IMR-90 (cell line): ENCODE measurements at regions not wholly inside any gene's neighbourhood (a gene's known extent, or its start where the extent isn't known, plus 50 kb on each side); places are given as distances from the start of the nearest gene placed in this dataset.

Experiments
- ATAC-seq: fragments of 200-7000 bp; cut with Tn5 transposase; 2 replicates; pipeline ENCODE4 v1.9.1; 2020; ENCODE audit warnings: low read depth, mild to moderate bottlenecking, moderate library complexity
- BruUV-seq: library from RNA; stranded (reverse); fragments of 400-500 nt; replicated peaks from 2 replicates; lab custom pipeline; 2021; lab: Mats Ljungman, UMichigan
- CTCF ChIA-PET: fragments of 300-600 bp; formaldehyde crosslinking; extraction: SDS; loops from one replicate; lab custom pipeline; 2021; ENCODE audit warnings: antibody characterized with exemption; lab: Yijun Ruan, JAX
- POLR2A ChIA-PET: fragments of 300-600 bp; sonication (Branson Sonifier 250); formaldehyde crosslinking; loops from one replicate; lab custom pipeline; 2022; ENCODE audit warnings: antibody characterized with exemption; ENCODE audit not compliant: unreplicated experiment; lab: Charles Lee
- DNase-seq: peaks from one replicate; pipeline ENCODE4 v3.0.0; 2013
- H2AFZ ChIP-seq: replicated peaks from 2 replicates; pipeline ENCODE3; 2013; ENCODE audit warnings: low read length, mild to moderate bottlenecking; ENCODE audit not compliant: poor library complexity
- H2AK5ac ChIP-seq: 2 replicates; pipeline ENCODE4 v1.6.1; 2013; ENCODE audit warnings: low read depth, low read length, inconsistent platforms
- H2AK9ac ChIP-seq: replicated peaks from 2 replicates; pipeline ENCODE3; 2013; ENCODE audit warnings: mild to moderate bottlenecking, low read depth, low read length, moderate library complexity; ENCODE audit not compliant: poor library complexity
- H2BK120ac ChIP-seq: 2 replicates; pipeline ENCODE4 v1.6.1; 2013; ENCODE audit warnings: low read depth, low read length, inconsistent platforms
- H2BK15ac ChIP-seq: 3 replicates; pipeline ENCODE4 v1.6.1; 2013; ENCODE audit warnings: low read depth, low read length, inconsistent platforms
- H2BK20ac ChIP-seq: 2 replicates; pipeline ENCODE4 v1.6.1; 2013; ENCODE audit warnings: low read depth, mild to moderate bottlenecking, inconsistent platforms, low read length, moderate library complexity
- H2BK5ac ChIP-seq: 2 replicates; pipeline ENCODE4 v1.6.1; 2013; ENCODE audit warnings: mild to moderate bottlenecking, low read depth, low read length, inconsistent platforms; ENCODE audit not compliant: poor library complexity, severe bottlenecking
- H3K14ac ChIP-seq: replicated peaks from 2 replicates; pipeline ENCODE4 v1.6.1; 2013; ENCODE audit warnings: low read depth, low read length, inconsistent platforms
- H3K18ac ChIP-seq: 2 replicates; pipeline ENCODE4 v1.6.1; 2013; ENCODE audit warnings: low read depth, low read length, control low read depth
- H3K23ac ChIP-seq: 2 replicates; pipeline ENCODE4 v1.6.1; 2013; ENCODE audit warnings: low read depth, low read length, inconsistent platforms
- H3K27ac ChIP-seq: 2 replicates; pipeline ENCODE4 v1.5.1; 2013; ENCODE audit warnings: mild to moderate bottlenecking, control low read depth, low read length; ENCODE audit not compliant: insufficient read depth
- H3K27me3 ChIP-seq: 2 replicates; pipeline ENCODE4 v1.6.1; 2013; ENCODE audit warnings: low read length; ENCODE audit not compliant: control insufficient read depth, insufficient read depth
- H3K36me3 ChIP-seq: 2 replicates; pipeline ENCODE4 v1.6.1; 2013; ENCODE audit warnings: low read length, mixed read lengths; ENCODE audit not compliant: control insufficient read depth, insufficient read depth
- H3K4ac ChIP-seq: 2 replicates; pipeline ENCODE4 v1.6.1; 2013; ENCODE audit warnings: low read depth, low read length, inconsistent platforms
- H3K4me1 ChIP-seq: 2 replicates; pipeline ENCODE4 v1.6.1; 2013; ENCODE audit warnings: low read length, mixed read lengths; ENCODE audit not compliant: control insufficient read depth, insufficient read depth
- H3K4me2 ChIP-seq: 2 replicates; pipeline ENCODE4 v1.6.1; 2013; ENCODE audit warnings: low read depth, mild to moderate bottlenecking, control low read depth, low read length, moderate library complexity
- H3K4me3 ChIP-seq: 2 replicates; pipeline ENCODE4 v1.5.1; 2013; ENCODE audit warnings: low read depth, mild to moderate bottlenecking, control low read depth, low read length, moderate library complexity; ENCODE audit not compliant: insufficient read depth
- H3K56ac ChIP-seq: 2 replicates; pipeline ENCODE4 v1.6.1; 2013; ENCODE audit warnings: low read length, inconsistent platforms; ENCODE audit not compliant: insufficient read depth; ENCODE audit errors: extremely low read depth
- H3K79me1 ChIP-seq, 2 experiments: 2 replicates each; pipeline ENCODE4 v1.6.1; 2013; ENCODE audit warnings: low read length in 2 of 2, inconsistent platforms in 1 of 2, low read depth in 1 of 2
- H3K9ac ChIP-seq: 2 replicates; pipeline ENCODE4 v1.6.1; 2013; ENCODE audit warnings: low read depth, low read length, control low read depth
- H3K9me1 ChIP-seq: 2 replicates; pipeline ENCODE4 v1.6.1; 2013; ENCODE audit warnings: low read length, inconsistent platforms; ENCODE audit not compliant: insufficient read depth
- H3K9me3 ChIP-seq: 2 replicates; pipeline ENCODE4 v1.6.1; 2013; ENCODE audit warnings: low read length; ENCODE audit not compliant: control insufficient read depth, insufficient read depth
- H4K20me1 ChIP-seq: 2 replicates; pipeline ENCODE4 v1.6.1; 2013; ENCODE audit warnings: low read length, inconsistent platforms; ENCODE audit not compliant: insufficient read depth
- H4K5ac ChIP-seq: 2 replicates; pipeline ENCODE4 v1.6.1; 2013; ENCODE audit warnings: mild to moderate bottlenecking, low read depth, low read length, control low read depth
- H4K8ac ChIP-seq, 2 experiments: 2 replicates each; pipeline ENCODE4 v1.6.1; 2013; ENCODE audit warnings: low read depth in 2 of 2, low read length in 2 of 2, control low read depth in 1 of 2, inconsistent platforms in 1 of 2
- H4K91ac ChIP-seq: 2 replicates; pipeline ENCODE4 v1.6.1; 2013; ENCODE audit warnings: low read depth, low read length, inconsistent platforms; ENCODE audit not compliant: insufficient read depth
- CEBPB ChIP-seq: IDR thresholded peaks from 2 replicates; pipeline ENCODE4 v1.6.1; 2012; ENCODE audit warnings: low read depth, low read length, improper control_type of control experiment
- FOS ChIP-seq: fragments of 150-350 bp; IDR thresholded peaks from 2 replicates; pipeline ENCODE4 v1.6.1; 2016; ENCODE audit warnings: low read depth, low read length
- MAZ ChIP-seq: IDR thresholded peaks from 2 replicates; pipeline ENCODE4 v1.6.1; 2012; ENCODE audit warnings: low read depth, mild to moderate bottlenecking, low read length, improper control_type of control experiment, moderate library complexity, borderline replicate concordance
- MXI1 ChIP-seq: IDR thresholded peaks from 2 replicates; pipeline ENCODE4 v1.6.1; 2012; ENCODE audit warnings: low read depth, mild to moderate bottlenecking, low read length, moderate library complexity, borderline replicate concordance
- NFE2L2 ChIP-seq: fragments of 150-350 bp; IDR thresholded peaks from 2 replicates; pipeline ENCODE4 v1.6.1; 2016; ENCODE audit warnings: low read depth, mild to moderate bottlenecking, low read length
- POLR2A ChIP-seq: IDR thresholded peaks from 2 replicates; pipeline ENCODE4 v1.6.1; 2012; ENCODE audit warnings: mild to moderate bottlenecking, low read depth, low read length
- RCOR1 ChIP-seq: IDR thresholded peaks from 2 replicates; pipeline ENCODE4 v1.6.1; 2012; ENCODE audit warnings: mild to moderate bottlenecking, low read length, improper control_type of control experiment; ENCODE audit not compliant: insufficient replicate concordance
- RFX5 ChIP-seq: IDR thresholded peaks from 2 replicates; pipeline ENCODE4 v1.8.0; 2012; ENCODE audit warnings: low read depth, mild to moderate bottlenecking, low read length, moderate library complexity
- SMC3 ChIP-seq: fragments of 150-350 bp; IDR thresholded peaks from 2 replicates; pipeline ENCODE4 v1.6.1; 2016; ENCODE audit warnings: low read depth, mild to moderate bottlenecking, antibody characterized with exemption, low read length, moderate library complexity
- WGBS, 2 experiments: methylation state at CpG; one replicate each; pipeline versions ENCODE4 v1.1.5 to v1.1.7; 2013; ENCODE audit warnings: missing lambda C conversion rate in 2 of 2; ENCODE audit not compliant: insufficient read length in 1 of 2; ENCODE audit errors: extremely low coverage in 2 of 2; 5-methylcytosine and 5-hydroxymethylcytosine counted together
- dilution Hi-C: fragments of 300-500 bp; cut with HindIII; formaldehyde crosslinking; loops from one replicate; pipeline ENCODE4 v1.14.3; 2018; ENCODE audit warnings: low sequenced_read_pairs; ENCODE audit not compliant: unreplicated experiment
- in situ Hi-C: fragments of 300-500 bp; cut with MboI; formaldehyde crosslinking; loops from 3 replicates; pipeline ENCODE4 v1.14.3; 2019; ENCODE audit warnings: low sequenced_read_pairs, inconsistent platforms, mixed read lengths
- intact Hi-C: fragments of 100-400 bp; cut with micrococcal nuclease; formaldehyde crosslinking; loops from 2 replicates; pipeline ENCODE4 v1.10.0; 2022
- TF ChIP-seq, protein P1 (sequence below): conservative IDR thresholded peaks from 2 replicates; pipeline ENCODE4 v1.5.1; 2012; ENCODE audit warnings: mild to moderate bottlenecking, low read depth, low read length, improper control_type of control experiment

DNA sequence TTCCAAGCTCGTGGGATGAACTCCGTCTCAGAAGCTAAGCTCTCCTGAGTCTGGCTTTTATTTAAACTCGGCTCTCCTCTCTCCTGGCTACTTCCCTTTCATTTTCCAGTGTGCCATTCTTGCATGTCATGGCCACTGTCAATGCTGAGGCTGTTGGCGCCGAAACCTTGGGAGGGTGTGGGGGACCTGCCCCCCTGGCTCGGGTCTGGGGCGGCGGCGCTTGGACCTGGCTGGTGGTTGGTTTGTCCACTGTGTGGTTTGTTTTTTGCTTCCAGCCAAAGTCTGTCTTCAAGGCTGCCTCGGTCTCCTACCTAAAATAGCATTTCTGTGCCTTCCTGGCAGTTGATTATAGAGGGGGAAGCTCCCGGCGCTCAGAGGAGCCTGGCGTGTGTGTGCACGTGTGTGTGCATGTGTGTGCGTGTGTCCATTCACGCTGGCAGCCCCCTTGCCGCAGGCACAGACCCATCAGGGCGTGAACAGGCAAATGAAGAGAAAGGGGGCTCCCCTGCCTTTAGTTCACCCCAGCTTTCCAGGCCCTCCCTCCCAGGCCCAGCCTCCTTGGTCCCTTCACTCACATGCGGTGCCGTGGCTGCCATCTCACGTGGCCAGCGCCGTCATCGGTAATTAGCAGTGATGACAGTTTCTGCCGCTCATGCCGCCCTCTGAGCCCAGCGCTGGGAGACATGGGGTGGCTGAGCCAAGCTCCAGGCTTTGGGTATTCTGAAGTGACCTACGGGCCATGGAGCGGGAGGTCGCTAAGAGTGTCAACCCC is 179.9 kb downstream of the SEC14L1 start:
- Histone ChIP-seq H3K23ac (peak overlapping the region; percentile 84), H3K4me2 (peak overlapping the region; percentile 79), H4K91ac (peak overlapping the region; percentile 95), H2BK120ac (peak overlapping the region; percentile 98), H2BK20ac (peak overlapping the region; percentile 86), H3K18ac (peak overlapping the region; percentile 58), H2AK5ac (peak overlapping the region; percentile 98), H3K14ac (peak overlapping the region; percentile 71), H3K36me3 (no peaks in the 10 kb centered on the region), H3K56ac (peak overlapping the region; percentile 61), H3K9me3 (no peaks in the 10 kb centered on the region), H3K9ac (peak overlapping the region; percentile 65), H2AFZ (peak overlapping the region; percentile 68), H2BK5ac (peak overlapping the region; percentile 83), H2AK9ac (peak overlapping the region; percentile 93), H3K9me1 (peaks cover 29% of the 10 kb centered on the region), H3K4me3 (peak overlapping the region; percentile 36), H4K5ac (peak overlapping the region; percentile 31; the same call in 1 of the 2 replicates), H4K20me1 (peaks cover 10% of the 10 kb centered on the region; the same call in 1 of the 2 replicates), H3K4ac (peak overlapping the region; percentile 84), H2BK15ac (peak overlapping the region; percentile 55; the same call in 2 of the 3 replicates), H3K27me3 (no peaks in the 10 kb centered on the region), H3K79me1 (peaks cover 19 to 78% of the 10 kb centered on the region in 2 experiments), H3K4me1 (peaks cover 62% of the 10 kb centered on the region), H3K27ac (peak overlapping the region; percentile 96), H4K8ac (peak overlapping the region; percentile 96; a peak in 3 of 4 replicates)
- no TSS peak for BruUV-seq
- intact Hi-C loops: loop anchor here (5.0 kb wide), 1 partner anchor 233 kb away; no protein-coding TSS in a partner anchor
- ChIA-PET CTCF (no interaction called here), POLR2A (no interaction called here)
- TF ChIP-seq MAZ: no peak
- no peak for TF ChIP-seq RCOR1
- TF ChIP-seq SMC3: no peak
- no peak for TF ChIP-seq NFE2L2
- TF ChIP-seq, protein P1, sequence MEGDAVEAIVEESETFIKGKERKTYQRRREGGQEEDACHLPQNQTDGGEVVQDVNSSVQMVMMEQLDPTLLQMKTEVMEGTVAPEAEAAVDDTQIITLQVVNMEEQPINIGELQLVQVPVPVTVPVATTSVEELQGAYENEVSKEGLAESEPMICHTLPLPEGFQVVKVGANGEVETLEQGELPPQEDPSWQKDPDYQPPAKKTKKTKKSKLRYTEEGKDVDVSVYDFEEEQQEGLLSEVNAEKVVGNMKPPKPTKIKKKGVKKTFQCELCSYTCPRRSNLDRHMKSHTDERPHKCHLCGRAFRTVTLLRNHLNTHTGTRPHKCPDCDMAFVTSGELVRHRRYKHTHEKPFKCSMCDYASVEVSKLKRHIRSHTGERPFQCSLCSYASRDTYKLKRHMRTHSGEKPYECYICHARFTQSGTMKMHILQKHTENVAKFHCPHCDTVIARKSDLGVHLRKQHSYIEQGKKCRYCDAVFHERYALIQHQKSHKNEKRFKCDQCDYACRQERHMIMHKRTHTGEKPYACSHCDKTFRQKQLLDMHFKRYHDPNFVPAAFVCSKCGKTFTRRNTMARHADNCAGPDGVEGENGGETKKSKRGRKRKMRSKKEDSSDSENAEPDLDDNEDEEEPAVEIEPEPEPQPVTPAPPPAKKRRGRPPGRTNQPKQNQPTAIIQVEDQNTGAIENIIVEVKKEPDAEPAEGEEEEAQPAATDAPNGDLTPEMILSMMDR: no peak
- no peak for TF ChIP-seq RFX5
- no peak for TF ChIP-seq POLR2A
- TF ChIP-seq FOS: no peak
- TF ChIP-seq CEBPB: no peak
- no peak for TF ChIP-seq MXI1
- dilution Hi-C loops: no loop called here
- DNase-seq (no peak), ATAC-seq (no peak)
- in situ Hi-C loops: loop anchor here (5.0 kb wide), 1 partner anchor 107 kb away; no protein-coding TSS in a partner anchor
- 87% methylated on average over 10 of the region's 30 CpGs; no CpG with 5 or more reads in 1 of the 2 experiments for WGBS, 2 experiments
